Right lobe of liver (tissue), 6 donors: ENCODE measurements at regions not wholly inside any gene's neighbourhood (a gene's known extent, or its start where the extent isn't known, plus 50 kb on each side); places are given as distances from the start of the nearest gene placed in this dataset.
"Not testable (repeated sequence)": the region's sequence is repeated elsewhere in the genome, so short reads cannot be mapped to it uniquely, and the experiment has no call there.

Source experiments
- ATAC-seq, 4 donors: fragments of 200-7000 bp; cut with Tn5 transposase; one replicate each; pipeline ENCODE4 v1.9.1; 2020; ENCODE audit warnings: mild to moderate bottlenecking in 4 of 4, moderate library complexity in 4 of 4
- DNase-seq, 3 donors: peaks; one replicate each; pipeline ENCODE4 v3.0.0-alpha.2; 2020
- H3K27ac ChIP-seq, 3 donors: fragments of 200-600 bp; one replicate each; pipeline ENCODE4 v1.8.0; 2022
- H3K27me3 ChIP-seq, 2 donors: fragments of 200-600 bp; one replicate each; pipeline ENCODE4 v1.8.0; 2022
- H3K36me3 ChIP-seq, 4 donors: fragments of 200-600 bp; sonication (generic) in 1 of 4; one replicate each; pipeline versions ENCODE4 v1.5.1 to v1.8.0; 2017 to 2022; ENCODE audit warnings: control low read depth in 1 of 4
- H3K4me1 ChIP-seq, 4 donors: fragments of 200-600 bp; sonication (generic) in 1 of 4; one replicate each; pipeline versions ENCODE4 v1.5.1 to v1.8.0; 2017 to 2022; ENCODE audit warnings: control low read depth in 1 of 4
- H3K4me3 ChIP-seq, 3 donors: fragments of 200-600 bp; one replicate each; pipeline ENCODE4 v1.8.0; 2022
- H3K9me3 ChIP-seq, 4 donors: fragments of 200-600 bp; sonication (generic) in 1 of 4; one replicate each; pipeline versions ENCODE4 v1.5.1 to v1.8.0; 2017 to 2022; ENCODE audit warnings: control low read depth in 1 of 4
- POLR2A ChIP-seq: fragments of 450-650 bp; IDR thresholded peaks from one replicate; pipeline ENCODE4 v1.6.1; 2017; ENCODE audit warnings: antibody characterized with exemption, mild to moderate bottlenecking
- WGBS: methylation state at CpG from one replicate; pipeline ENCODE4 v1.1.6; 2018; ENCODE audit warnings: low coverage, low lambda C conversion rate; ENCODE audit not compliant: insufficient coverage; ENCODE audit errors: missing lambda C conversion rate; 5-methylcytosine and 5-hydroxymethylcytosine counted together
- intact Hi-C, 2 donors: fragments of 100-400 bp; cut with DNase I; formaldehyde crosslinking; loops; one replicate each; pipeline versions ENCODE4 v1.11.2 to v1.14.1; 2022
- TF ChIP-seq, protein P1 (sequence below), 4 donors: fragments of 200-600 bp in 3 of 4; fragments of 450-650 bp in 1 of 4; IDR thresholded peaks; one replicate each; pipeline versions ENCODE4 v1.5.1 to v1.8.0; 2016 to 2022; ENCODE audit warnings: antibody characterized with exemption in 4 of 4, mild to moderate bottlenecking in 2 of 4
- donor health status: DM: no; HTN: yes; CAD: no.
- donor health status: DM: no; HTN: no; CAD: no.
- donor health status: DM: no; HTN: no; CAD: no.
- donor health status: DM: no; HTN: yes; CAD: no.
- donor health status: DM: no; HTN: yes; CAD: no.

DNA sequence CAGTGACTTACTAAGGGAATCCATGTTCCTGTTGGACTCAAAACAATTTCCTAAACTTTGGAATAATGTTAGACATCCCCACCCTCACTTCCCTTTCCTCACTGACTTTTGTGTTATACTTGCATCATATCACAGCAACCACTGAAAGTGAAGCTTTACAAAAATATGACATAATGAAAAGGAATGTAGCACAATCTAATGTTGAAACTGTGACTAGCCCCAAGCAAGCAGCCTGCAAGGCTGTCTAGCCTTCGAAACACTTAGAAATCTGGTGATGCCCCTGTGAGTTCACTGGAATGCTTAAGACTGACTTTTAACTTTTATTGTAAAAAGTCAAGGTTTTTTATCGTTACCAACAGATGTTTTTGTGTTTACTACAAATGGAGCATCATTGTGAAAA, 203.7 kb upstream of the ZNF385D start:
- peaks cover 0 to 22% (median 0%) of the 10 kb centered on the region in 4 donors for H3K4me1 ChIP-seq
- ATAC-seq (peak in 2 of 4 donors; percentile 18 to 22), DNase-seq (no peak)
- 29% methylated on average over 2 of the region's 2 CpGs for WGBS
- peak overlapping the region in 2 of 3 donors; percentile 54 to 59 for H3K27ac ChIP-seq
- no peaks in the 10 kb centered on the region for H3K27me3 ChIP-seq
- H3K36me3 ChIP-seq, result no peaks in the 10 kb centered on the region
- intact Hi-C loops, result no loop called here
- no peaks in the 10 kb centered on the region for H3K9me3 ChIP-seq
- no peak overlapping the region for H3K4me3 ChIP-seq
- TF ChIP-seq POLR2A, result no peak
- TF ChIP-seq, protein P1, sequence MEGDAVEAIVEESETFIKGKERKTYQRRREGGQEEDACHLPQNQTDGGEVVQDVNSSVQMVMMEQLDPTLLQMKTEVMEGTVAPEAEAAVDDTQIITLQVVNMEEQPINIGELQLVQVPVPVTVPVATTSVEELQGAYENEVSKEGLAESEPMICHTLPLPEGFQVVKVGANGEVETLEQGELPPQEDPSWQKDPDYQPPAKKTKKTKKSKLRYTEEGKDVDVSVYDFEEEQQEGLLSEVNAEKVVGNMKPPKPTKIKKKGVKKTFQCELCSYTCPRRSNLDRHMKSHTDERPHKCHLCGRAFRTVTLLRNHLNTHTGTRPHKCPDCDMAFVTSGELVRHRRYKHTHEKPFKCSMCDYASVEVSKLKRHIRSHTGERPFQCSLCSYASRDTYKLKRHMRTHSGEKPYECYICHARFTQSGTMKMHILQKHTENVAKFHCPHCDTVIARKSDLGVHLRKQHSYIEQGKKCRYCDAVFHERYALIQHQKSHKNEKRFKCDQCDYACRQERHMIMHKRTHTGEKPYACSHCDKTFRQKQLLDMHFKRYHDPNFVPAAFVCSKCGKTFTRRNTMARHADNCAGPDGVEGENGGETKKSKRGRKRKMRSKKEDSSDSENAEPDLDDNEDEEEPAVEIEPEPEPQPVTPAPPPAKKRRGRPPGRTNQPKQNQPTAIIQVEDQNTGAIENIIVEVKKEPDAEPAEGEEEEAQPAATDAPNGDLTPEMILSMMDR (IDR thresholded peaks at IDR 0.05), result no peak

DNA sequence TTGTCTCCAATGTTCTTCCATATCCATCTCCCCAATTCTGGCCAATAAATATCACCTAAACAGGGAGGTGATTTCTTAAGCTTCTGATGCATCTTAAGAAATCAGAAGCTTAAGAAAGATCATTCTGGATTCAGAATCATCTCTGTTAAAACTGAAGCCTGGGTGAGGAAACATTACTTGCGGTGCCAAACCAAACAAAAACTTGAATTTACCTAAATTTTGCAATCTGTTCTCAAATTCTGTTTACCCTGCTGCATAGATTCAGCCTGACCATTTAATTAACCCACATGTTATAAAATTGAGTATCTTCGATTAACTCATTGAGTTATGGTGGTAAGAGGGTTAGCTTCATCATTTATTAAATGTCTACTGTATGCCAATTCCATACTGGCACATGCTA, 204.4 kb upstream of the ZNF385D start:
- no peak for TF ChIP-seq POLR2A
- TF ChIP-seq, protein P1 (IDR thresholded peaks at IDR 0.05), result no peak
- intact Hi-C loops, result no loop called here
- Histone ChIP-seq H3K27ac (peak overlapping the region in 2 of 3 donors; percentile 54 to 59), H3K4me3 (no peak overlapping the region), H3K27me3 (no peaks in the 10 kb centered on the region), H3K9me3 (no peaks in the 10 kb centered on the region), H3K4me1 (peaks cover 0 to 24% (median 0%) of the 10 kb centered on the region in 4 donors), H3K36me3 (no peaks in the 10 kb centered on the region)
- DNase-seq (no peak), ATAC-seq (peak; percentile 69 to 92 (median 88))
- WGBS, result 36% methylated on average over 2 of the region's 2 CpGs

GRCh38 chr3:21960033-21960432, 209.0 kb upstream of the ZNF385D start:
- no peak for TF ChIP-seq POLR2A
- TF ChIP-seq, protein P1 (IDR thresholded peaks at IDR 0.05), result no peak
- Histone ChIP-seq H3K4me3 (no peak overlapping the region), H3K9me3 (no peaks in the 10 kb centered on the region), H3K36me3 (no peaks in the 10 kb centered on the region), H3K27me3 (no peaks in the 10 kb centered on the region), H3K27ac (peak overlapping the region in 1 of 3 donors; percentile 20), H3K4me1 (peaks cover 0 to 31% (median 0%) of the 10 kb centered on the region in 4 donors)
- ATAC-seq (peak; percentile 32 to 66 (median 50)), DNase-seq (no peak)
- 23% methylated on average over 1 of the region's 1 CpG for WGBS
- intact Hi-C loops, result no loop called here

GRCh38 chr3:21962456-21962855, 211.4 kb upstream of the ZNF385D start:
- TF ChIP-seq POLR2A, result no peak
- TF ChIP-seq, protein P1 (IDR thresholded peaks at IDR 0.05), result no peak
- 5% methylated on average over 1 of the region's 1 CpG for WGBS
- no peak for DNase-seq
- H3K36me3 ChIP-seq, result no peaks in the 10 kb centered on the region
- peak in 2 of 4 donors; percentile 25 to 28 for ATAC-seq
- H3K9me3 ChIP-seq, result no peaks in the 10 kb centered on the region
- no peak overlapping the region for H3K4me3 ChIP-seq
- H3K4me1 ChIP-seq, result peaks cover 0 to 19% (median 0%) of the 10 kb centered on the region in 4 donors
- H3K27ac ChIP-seq, result no peak overlapping the region
- no peaks in the 10 kb centered on the region for H3K27me3 ChIP-seq
- intact Hi-C loops, result no loop called here

DNA sequence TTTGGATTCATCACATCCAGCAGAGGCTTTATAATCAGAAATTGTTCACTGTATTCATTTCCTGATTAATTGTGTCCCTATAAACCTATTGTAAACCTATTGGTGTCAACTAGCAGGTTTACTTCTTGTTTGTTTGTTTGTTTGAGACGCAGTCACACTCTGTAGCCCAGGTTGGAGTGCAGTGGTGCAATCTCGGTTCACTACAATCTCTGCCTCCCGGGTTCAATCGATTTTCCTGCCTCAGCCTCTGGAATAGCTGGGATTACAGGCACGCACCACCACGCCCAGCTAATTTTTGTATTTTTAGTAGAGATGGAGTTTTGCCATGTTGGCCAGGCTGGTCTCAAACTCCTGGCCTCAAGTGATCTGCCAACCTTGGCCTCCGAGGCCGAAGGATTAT, 215.4 kb upstream of the ZNF385D start:
- H3K4me1 ChIP-seq, H3K27me3 ChIP-seq, H3K4me3 ChIP-seq, H3K36me3 ChIP-seq, intact Hi-C loops, H3K27ac ChIP-seq, H3K9me3 ChIP-seq: not testable (repeated sequence)
- DNase-seq, result peak in 1 of 3 donors; percentile 70
- ATAC-seq, result peak in 2 of 4 donors; percentile 54
- 64% methylated on average over 5 of the region's 8 CpGs for WGBS
